DND-41 (cell line): ENCODE measurements at regions not wholly inside any gene's neighbourhood (a gene's known extent, or its start where the extent isn't known, plus 50 kb on each side); places are given as distances from the start of the nearest gene placed in this dataset.

Source experiments
- ATAC-seq: fragments of 200-7000 bp; cut with Tn5 transposase; 3 replicates; pipeline ENCODE4 v1.9.1; 2021; ENCODE audit warnings: low read depth; ENCODE audit not compliant: insufficient read depth
- DNase-seq: peaks from one replicate; pipeline ENCODE4 v3.0.0-alpha.2; 2020
- H2AFZ ChIP-seq: 2 replicates; pipeline ENCODE4 v1.6.0; 2012; ENCODE audit warnings: low read depth, low read length
- H3K27ac ChIP-seq: 2 replicates; pipeline ENCODE4 v1.5.1; 2012; ENCODE audit warnings: low read length, inconsistent platforms
- H3K27me3 ChIP-seq: fragments of 200-600 bp; sonication (generic); 2 replicates; pipeline ENCODE4 v1.6.0; 2012; ENCODE audit warnings: low read length, mild to moderate bottlenecking, inconsistent platforms; ENCODE audit not compliant: insufficient read depth, poor library complexity
- H3K36me3 ChIP-seq: 2 replicates; pipeline ENCODE4 v1.5.1; 2012; ENCODE audit warnings: low read length, inconsistent platforms; ENCODE audit not compliant: insufficient read depth
- H3K4me1 ChIP-seq: 2 replicates; pipeline ENCODE4 v1.5.1; 2012; ENCODE audit warnings: mild to moderate bottlenecking, low read length; ENCODE audit not compliant: insufficient read depth
- H3K4me2 ChIP-seq: 2 replicates; pipeline ENCODE4 v1.6.0; 2012; ENCODE audit warnings: mild to moderate bottlenecking, moderate library complexity, low read length, inconsistent platforms; ENCODE audit not compliant: insufficient read depth
- H3K4me3 ChIP-seq, 2 experiments: fragments of 200-600 bp in 1 of 2; shearing (Covaris generic) in 1 of 2; 2 replicates each; pipeline ENCODE4 v1.5.1; 2012 to 2016; ENCODE audit warnings: inconsistent platforms in 2 of 2, low read length in 2 of 2, mild to moderate bottlenecking in 2 of 2, low read depth in 1 of 2, moderate library complexity in 1 of 2
- H3K79me2 ChIP-seq: 2 replicates; pipeline ENCODE4 v1.6.0; 2012; ENCODE audit warnings: low read length, inconsistent platforms; ENCODE audit not compliant: insufficient read depth
- H3K9ac ChIP-seq: 2 replicates; pipeline ENCODE4 v1.6.0; 2012; ENCODE audit warnings: low read depth, mild to moderate bottlenecking, inconsistent platforms, low read length, moderate library complexity
- H3K9me3 ChIP-seq: 2 replicates; pipeline ENCODE4 v1.5.1; 2012; ENCODE audit warnings: low read length, moderate library complexity, mild to moderate bottlenecking, inconsistent platforms; ENCODE audit not compliant: insufficient read depth, severe bottlenecking
- H4K20me1 ChIP-seq: 2 replicates; pipeline ENCODE4 v1.6.0; 2012; ENCODE audit warnings: low read length; ENCODE audit not compliant: insufficient read depth
- EZH2 ChIP-seq: IDR thresholded peaks from 3 replicates; pipeline ENCODE4 v1.6.1; 2012; ENCODE audit warnings: borderline replicate concordance, low read depth, mild to moderate bottlenecking, moderate library complexity, low read length, inconsistent platforms; ENCODE audit not compliant: severe bottlenecking
- TF ChIP-seq, protein P1 (sequence below): IDR thresholded peaks from 2 replicates; pipeline ENCODE4 v1.5.1; 2012; ENCODE audit warnings: borderline replicate concordance, low read length, moderate library complexity, mild to moderate bottlenecking; ENCODE audit not compliant: poor library complexity, severe bottlenecking; ENCODE audit errors: extremely low read depth

DNA sequence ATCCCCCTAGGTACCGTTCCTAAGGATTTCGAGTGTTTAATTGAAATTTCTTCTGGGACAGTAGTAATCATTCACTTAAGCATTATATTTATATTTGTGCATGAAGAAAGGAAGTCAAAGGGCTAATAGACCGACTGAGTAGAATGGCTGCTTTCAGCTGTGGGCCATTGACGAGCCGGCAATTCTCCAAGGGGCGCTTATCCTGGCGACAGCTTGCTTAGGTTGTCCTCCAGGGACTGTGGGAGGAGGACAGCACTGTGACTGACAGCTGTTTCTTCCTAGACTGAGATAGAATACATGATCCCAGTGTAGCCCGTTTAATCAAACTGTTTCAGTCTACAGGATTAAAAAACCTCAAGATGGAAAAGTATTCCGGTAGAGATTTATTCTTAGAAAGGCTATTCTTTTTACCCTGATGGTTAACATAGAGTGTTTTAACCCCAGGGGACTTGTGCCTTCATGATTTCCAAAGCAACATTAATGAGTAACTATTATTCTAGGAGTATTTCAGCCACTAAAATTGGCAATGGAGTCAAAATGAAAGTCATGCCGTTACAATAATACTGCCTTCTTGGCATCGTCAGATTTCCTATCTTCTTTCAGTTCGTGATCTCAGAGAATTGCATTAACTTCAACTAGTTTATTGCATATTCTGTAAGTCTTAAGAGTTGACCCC is 943.1 kb upstream of the WWC1 start:
- Histone ChIP-seq H3K9ac (no peak overlapping the region), H3K36me3 (no peaks in the 10 kb centered on the region), H3K27ac (no peak overlapping the region), H3K4me2 (no peak overlapping the region), H2AFZ (no peak overlapping the region), H3K27me3 (no peaks in the 10 kb centered on the region), H4K20me1 (no peaks in the 10 kb centered on the region), H3K79me2 (no peaks in the 10 kb centered on the region), H3K4me3 (no peak overlapping the region), H3K4me1 (no peaks in the 10 kb centered on the region), H3K9me3 (no peaks in the 10 kb centered on the region)
- TF ChIP-seq, protein P1, sequence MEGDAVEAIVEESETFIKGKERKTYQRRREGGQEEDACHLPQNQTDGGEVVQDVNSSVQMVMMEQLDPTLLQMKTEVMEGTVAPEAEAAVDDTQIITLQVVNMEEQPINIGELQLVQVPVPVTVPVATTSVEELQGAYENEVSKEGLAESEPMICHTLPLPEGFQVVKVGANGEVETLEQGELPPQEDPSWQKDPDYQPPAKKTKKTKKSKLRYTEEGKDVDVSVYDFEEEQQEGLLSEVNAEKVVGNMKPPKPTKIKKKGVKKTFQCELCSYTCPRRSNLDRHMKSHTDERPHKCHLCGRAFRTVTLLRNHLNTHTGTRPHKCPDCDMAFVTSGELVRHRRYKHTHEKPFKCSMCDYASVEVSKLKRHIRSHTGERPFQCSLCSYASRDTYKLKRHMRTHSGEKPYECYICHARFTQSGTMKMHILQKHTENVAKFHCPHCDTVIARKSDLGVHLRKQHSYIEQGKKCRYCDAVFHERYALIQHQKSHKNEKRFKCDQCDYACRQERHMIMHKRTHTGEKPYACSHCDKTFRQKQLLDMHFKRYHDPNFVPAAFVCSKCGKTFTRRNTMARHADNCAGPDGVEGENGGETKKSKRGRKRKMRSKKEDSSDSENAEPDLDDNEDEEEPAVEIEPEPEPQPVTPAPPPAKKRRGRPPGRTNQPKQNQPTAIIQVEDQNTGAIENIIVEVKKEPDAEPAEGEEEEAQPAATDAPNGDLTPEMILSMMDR: no peak
- no peak for TF ChIP-seq EZH2
- DNase-seq: no peak
- no peak for ATAC-seq

GRCh38 chr5:167348980-167349379 is 942.5 kb upstream of the WWC1 start:
- no peak overlapping the region for H3K4me3 ChIP-seq
- H2AFZ ChIP-seq: no peak overlapping the region
- DNase-seq (no peak), ATAC-seq (no peak)
- TF ChIP-seq, protein P1: no peak
- H3K9me3 ChIP-seq: no peaks in the 10 kb centered on the region
- H3K27me3 ChIP-seq: no peaks in the 10 kb centered on the region
- H3K27ac ChIP-seq: no peak overlapping the region
- no peaks in the 10 kb centered on the region for H4K20me1 ChIP-seq
- no peaks in the 10 kb centered on the region for H3K4me1 ChIP-seq
- no peak overlapping the region for H3K9ac ChIP-seq
- no peak overlapping the region for H3K4me2 ChIP-seq
- no peaks in the 10 kb centered on the region for H3K36me3 ChIP-seq
- no peaks in the 10 kb centered on the region for H3K79me2 ChIP-seq

- Histone ChIP-seq H3K79me2 (no peaks in the 10 kb centered on the region), H3K9me3 (no peaks in the 10 kb centered on the region), H3K4me2 (no peak overlapping the region), H3K27ac (no peak overlapping the region), H3K9ac (no peak overlapping the region), H3K4me3 (no peak overlapping the region), H3K36me3 (no peaks in the 10 kb centered on the region), H3K4me1 (no peaks in the 10 kb centered on the region), H3K27me3 (no peaks in the 10 kb centered on the region), H4K20me1 (no peaks in the 10 kb centered on the region), H2AFZ (no peak overlapping the region)
- ATAC-seq (no peak), DNase-seq (no peak)
- TF ChIP-seq, protein P1: no peak
- no peak for TF ChIP-seq EZH2
Measured at GRCh38 chr5:167351316-167351715, 940.1 kb upstream of the WWC1 start.
